ENCODE measurements at regions not wholly inside any gene's neighbourhood (a gene's known extent, or its start where the extent isn't known, plus 50 kb on each side); places are given as distances from the start of the nearest gene placed in this dataset.

DNA sequence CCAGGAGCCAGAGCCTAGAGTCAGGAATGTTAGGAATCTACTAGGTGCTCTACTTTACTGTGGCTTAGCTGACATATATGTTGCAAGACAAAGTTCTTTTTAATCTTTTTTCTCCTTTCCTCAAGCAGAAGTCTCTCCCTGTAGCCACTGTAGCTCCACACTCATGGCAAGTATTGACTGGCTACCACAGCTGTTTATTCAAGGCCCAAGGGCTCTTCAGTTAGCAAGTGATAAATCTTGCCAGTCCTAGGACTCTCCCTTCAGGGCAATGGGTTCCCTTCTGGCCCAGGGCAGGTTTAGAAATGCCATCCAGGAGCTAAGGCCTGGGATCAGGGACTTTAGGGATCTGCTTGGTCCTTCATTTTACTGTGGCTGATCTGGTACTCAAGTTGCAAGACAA, 82.0 kb upstream of the TNFRSF21 start:
- no peak overlapping the region for H3K4me3 ChIP-seq
- no peaks in the 10 kb centered on the region for H3K9me3 ChIP-seq
- TF ChIP-seq POLR2A (IDR thresholded peaks at IDR 0.05) (no peak), POLR2AphosphoS5 (IDR thresholded peaks at IDR 0.05) (no peak)
- TF ChIP-seq, protein P1, sequence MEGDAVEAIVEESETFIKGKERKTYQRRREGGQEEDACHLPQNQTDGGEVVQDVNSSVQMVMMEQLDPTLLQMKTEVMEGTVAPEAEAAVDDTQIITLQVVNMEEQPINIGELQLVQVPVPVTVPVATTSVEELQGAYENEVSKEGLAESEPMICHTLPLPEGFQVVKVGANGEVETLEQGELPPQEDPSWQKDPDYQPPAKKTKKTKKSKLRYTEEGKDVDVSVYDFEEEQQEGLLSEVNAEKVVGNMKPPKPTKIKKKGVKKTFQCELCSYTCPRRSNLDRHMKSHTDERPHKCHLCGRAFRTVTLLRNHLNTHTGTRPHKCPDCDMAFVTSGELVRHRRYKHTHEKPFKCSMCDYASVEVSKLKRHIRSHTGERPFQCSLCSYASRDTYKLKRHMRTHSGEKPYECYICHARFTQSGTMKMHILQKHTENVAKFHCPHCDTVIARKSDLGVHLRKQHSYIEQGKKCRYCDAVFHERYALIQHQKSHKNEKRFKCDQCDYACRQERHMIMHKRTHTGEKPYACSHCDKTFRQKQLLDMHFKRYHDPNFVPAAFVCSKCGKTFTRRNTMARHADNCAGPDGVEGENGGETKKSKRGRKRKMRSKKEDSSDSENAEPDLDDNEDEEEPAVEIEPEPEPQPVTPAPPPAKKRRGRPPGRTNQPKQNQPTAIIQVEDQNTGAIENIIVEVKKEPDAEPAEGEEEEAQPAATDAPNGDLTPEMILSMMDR (IDR thresholded peaks at IDR 0.05) = no peak
- no peak overlapping the region for H3K27ac ChIP-seq
- H3K27me3 ChIP-seq = no peaks in the 10 kb centered on the region
- no peak for DNase-seq
- no peaks in the 10 kb centered on the region for H3K4me1 ChIP-seq
- intact Hi-C loops (cut with DNase I) = no loop called here
- no peaks in the 10 kb centered on the region for H3K36me3 ChIP-seq

GRCh38 chr6:47392251-47392650, 82.5 kb upstream of the TNFRSF21 start:
- WGBS, 2 donors = 93 to 95% methylated on average over 1 of the region's 1 CpG
- no peaks in the 10 kb centered on the region for H3K27me3 ChIP-seq

GRCh38 chr6:47396401-47397069, 81.1 kb upstream of the CD2AP start:
- Histone ChIP-seq H3K36me3 (no peaks in the 10 kb centered on the region), H3K9me3 (no peaks in the 10 kb centered on the region), H3K4me1 (no peaks in the 10 kb centered on the region), H3K4me3 (no peak overlapping the region), H3K27ac (no peak overlapping the region), H3K27me3 (no peaks in the 10 kb centered on the region)
- TF ChIP-seq, protein P1 (IDR thresholded peaks at IDR 0.05) = no peak
- TF ChIP-seq POLR2AphosphoS5 (IDR thresholded peaks at IDR 0.05) (no peak), EP300 (IDR thresholded peaks at IDR 0.05) (no peak), POLR2A (IDR thresholded peaks at IDR 0.05) (no peak)
- 81 to 93% methylated on average over 2 of the region's 2 CpGs for WGBS, 2 donors
- intact Hi-C loops (cut with DNase I) = no loop called here
- DNase-seq = no peak

More at GRCh38 chr6:47392251-47392650, 82.5 kb upstream of the TNFRSF21 start:
- Histone ChIP-seq H3K27ac (no peak overlapping the region), H3K9me3 (no peaks in the 10 kb centered on the region), H3K4me3 (no peak overlapping the region), H3K36me3 (no peaks in the 10 kb centered on the region), H3K4me1 (no peaks in the 10 kb centered on the region)
- TF ChIP-seq POLR2AphosphoS5 (IDR thresholded peaks at IDR 0.05) (no peak), EP300 (IDR thresholded peaks at IDR 0.05) (no peak), POLR2A (IDR thresholded peaks at IDR 0.05) (no peak)
- TF ChIP-seq, protein P1 (IDR thresholded peaks at IDR 0.05) = no peak
- intact Hi-C loops (cut with DNase I) = no loop called here
- DNase-seq = no peak

- intact Hi-C loops (cut with DNase I) = no loop called here
- Histone ChIP-seq H3K27me3 (no peaks in the 10 kb centered on the region), H3K4me1 (no peaks in the 10 kb centered on the region), H3K27ac (no peak overlapping the region), H3K36me3 (no peaks in the 10 kb centered on the region), H3K9me3 (no peaks in the 10 kb centered on the region), H3K4me3 (no peak overlapping the region)
- no peak for DNase-seq
- 94 to 95% methylated on average over 3 of the region's 3 CpGs for WGBS, 2 donors
- TF ChIP-seq POLR2AphosphoS5 (IDR thresholded peaks at IDR 0.05) = no peak
- TF ChIP-seq, protein P1 (IDR thresholded peaks at IDR 0.05) = no peak
- no peak for TF ChIP-seq POLR2A (IDR thresholded peaks at IDR 0.05)
- TF ChIP-seq EP300 (IDR thresholded peaks at IDR 0.05) = no peak
Observed at GRCh38 chr6:47400581-47400980, 77.0 kb upstream of the CD2AP start.

DNA sequence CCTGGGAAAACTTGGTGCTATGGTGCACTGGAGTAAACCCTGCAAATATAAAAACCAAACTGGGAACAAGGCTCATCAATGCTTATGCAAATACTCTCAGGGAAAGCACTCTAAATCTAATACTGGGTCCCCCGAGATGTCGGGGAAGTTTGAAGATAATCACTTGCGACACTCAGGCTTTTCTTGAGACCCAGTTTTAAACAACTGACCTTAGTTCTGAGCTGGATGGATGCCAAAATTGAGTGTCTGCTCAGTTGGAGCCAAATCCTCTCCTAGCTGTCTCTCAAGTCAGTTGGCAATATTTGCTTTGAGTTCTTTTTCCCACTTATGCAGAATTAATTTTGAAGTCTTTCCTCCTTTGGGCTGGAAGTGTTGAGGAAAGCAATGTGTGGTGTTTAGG, 75.5 kb upstream of the CD2AP start:
- no peaks in the 10 kb centered on the region for H3K9me3 ChIP-seq
- no peak for DNase-seq
- H3K27me3 ChIP-seq = no peaks in the 10 kb centered on the region
- 81 to 88% methylated on average over 3 of the region's 3 CpGs for WGBS, 2 donors
- H3K4me1 ChIP-seq = no peaks in the 10 kb centered on the region
- no peak for TF ChIP-seq POLR2AphosphoS5 (IDR thresholded peaks at IDR 0.05)
- no peak for TF ChIP-seq EP300 (IDR thresholded peaks at IDR 0.05)
- TF ChIP-seq POLR2A (IDR thresholded peaks at IDR 0.05) = no peak
- TF ChIP-seq, protein P1 (IDR thresholded peaks at IDR 0.05) = no peak
- intact Hi-C loops (cut with DNase I) = no loop called here
- H3K27ac ChIP-seq = no peak overlapping the region
- no peaks in the 10 kb centered on the region for H3K36me3 ChIP-seq
- no peak overlapping the region for H3K4me3 ChIP-seq

Measured in sigmoid colon (tissue), 6 donors.